ENCODE measurements at regions not wholly inside any gene's neighbourhood (a gene's known extent, or its start where the extent isn't known, plus 50 kb on each side); places are given as distances from the start of the nearest gene placed in this dataset.
"Not testable (repeated sequence)": the region's sequence is repeated elsewhere in the genome, so short reads cannot be mapped to it uniquely, and the experiment has no call there.

DNA sequence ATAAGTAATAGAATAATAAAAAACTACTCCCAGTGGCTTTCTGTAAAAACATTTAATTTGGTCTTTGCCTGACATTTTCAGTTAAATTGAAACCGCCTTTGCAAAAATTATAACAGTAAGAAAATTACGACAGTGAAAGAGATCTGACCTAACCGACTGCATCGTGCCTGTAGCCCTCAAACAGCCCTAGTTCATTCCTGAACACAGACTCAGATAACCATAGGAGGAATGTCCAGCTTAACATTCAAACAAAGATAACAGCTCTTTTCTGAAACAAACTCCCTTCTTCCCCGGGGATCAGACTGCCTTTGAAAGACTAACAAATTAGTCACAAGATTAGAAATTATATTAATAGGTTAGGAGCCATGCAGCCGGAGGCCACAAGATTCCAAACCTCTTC is 252.5 kb upstream of the USP9Y start:
- H3K4me3 Mint-ChIP-seq; H3K36me3 Mint-ChIP-seq (ENCODE audit: low read depth); H3K27me3 Mint-ChIP-seq; H3K9me3 Mint-ChIP-seq; H3K4me1 Mint-ChIP-seq; H3K27ac Mint-ChIP-seq; ATAC-seq (replicated peaks): not testable (repeated sequence)

DNA sequence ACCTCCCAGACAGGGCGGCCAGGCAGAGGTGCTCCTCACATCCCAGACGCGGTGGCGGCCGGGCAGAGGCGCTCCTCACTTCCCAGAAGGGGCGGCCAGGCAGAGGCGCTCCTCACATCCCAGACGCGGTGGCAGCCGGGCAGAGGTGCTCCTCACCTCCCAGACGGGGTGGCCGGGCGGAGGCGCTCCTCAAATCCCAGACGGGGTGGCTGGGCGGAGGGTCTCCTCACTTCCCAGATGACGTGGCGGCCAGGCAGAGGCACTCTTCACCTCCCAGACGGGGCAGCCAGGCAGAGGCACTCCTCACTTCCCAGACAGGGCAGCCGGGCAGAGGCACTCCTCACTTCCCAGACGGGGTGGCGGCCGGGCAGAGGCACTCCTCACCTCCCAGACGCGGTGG is 247.7 kb upstream of the USP9Y start:
- not testable (repeated sequence) for H3K36me3 Mint-ChIP-seq (ENCODE audit: low read depth); H3K9me3 Mint-ChIP-seq; ATAC-seq (replicated peaks); H3K27ac Mint-ChIP-seq; H3K27me3 Mint-ChIP-seq; H3K4me3 Mint-ChIP-seq; H3K4me1 Mint-ChIP-seq

DNA sequence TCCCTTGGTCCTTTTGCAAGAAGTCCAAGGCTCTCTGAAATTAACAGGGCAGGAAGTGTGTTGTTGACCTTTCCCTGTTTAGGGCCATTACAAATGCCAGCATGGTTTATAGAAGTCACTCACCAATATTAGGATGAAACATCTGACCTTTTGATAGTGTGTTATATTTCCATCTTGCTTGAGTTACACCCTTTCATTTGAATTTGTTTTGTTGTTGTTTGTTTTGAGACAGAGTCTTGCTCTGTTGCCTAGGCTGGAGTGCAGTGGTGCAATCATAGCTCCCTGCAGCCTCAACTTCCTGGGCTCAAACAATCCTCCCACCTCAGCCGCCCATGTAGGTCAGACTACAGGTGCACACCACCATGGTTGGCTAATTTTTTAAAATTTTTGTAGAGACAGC is 241.1 kb upstream of the USP9Y start:
- H3K9me3 Mint-ChIP-seq = no peaks in the 10 kb centered on the region
- H3K27ac Mint-ChIP-seq = no peak overlapping the region
- H3K4me3 Mint-ChIP-seq = no peak overlapping the region
- ATAC-seq (replicated peaks) = no peak
- no peaks in the 10 kb centered on the region for H3K27me3 Mint-ChIP-seq
- H3K36me3 Mint-ChIP-seq (ENCODE audit: low read depth) = no peaks in the 10 kb centered on the region
- H3K4me1 Mint-ChIP-seq = no peaks in the 10 kb centered on the region

DNA sequence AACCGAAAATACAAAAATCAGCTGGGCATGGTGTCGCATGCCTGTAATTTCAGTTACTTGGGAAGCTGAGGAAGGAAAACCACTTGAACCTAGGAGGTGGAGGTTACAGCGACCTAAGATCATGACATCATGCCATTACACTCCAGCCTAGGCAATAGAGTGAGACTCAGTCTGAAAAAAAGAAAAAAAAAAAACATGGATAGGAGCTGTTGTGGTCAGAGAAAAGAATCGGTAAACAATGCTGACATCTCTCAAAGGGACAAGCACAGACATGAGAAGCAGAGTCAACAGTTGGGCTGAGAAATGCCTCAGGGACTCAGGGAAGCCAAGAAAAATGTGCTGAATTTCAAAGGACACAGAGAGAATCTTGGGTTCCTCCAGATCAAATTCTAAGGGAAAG is 236.9 kb upstream of the USP9Y start:
- peaks cover 2% of the 10 kb centered on the region for H3K9me3 Mint-ChIP-seq
- peaks cover 2% of the 10 kb centered on the region for H3K4me1 Mint-ChIP-seq
- H3K36me3 Mint-ChIP-seq (ENCODE audit: low read depth) = peaks cover 2% of the 10 kb centered on the region
- H3K4me3 Mint-ChIP-seq = no peak overlapping the region
- H3K27me3 Mint-ChIP-seq = no peaks in the 10 kb centered on the region
- ATAC-seq (replicated peaks) = no peak
- H3K27ac Mint-ChIP-seq = no peak overlapping the region

DNA sequence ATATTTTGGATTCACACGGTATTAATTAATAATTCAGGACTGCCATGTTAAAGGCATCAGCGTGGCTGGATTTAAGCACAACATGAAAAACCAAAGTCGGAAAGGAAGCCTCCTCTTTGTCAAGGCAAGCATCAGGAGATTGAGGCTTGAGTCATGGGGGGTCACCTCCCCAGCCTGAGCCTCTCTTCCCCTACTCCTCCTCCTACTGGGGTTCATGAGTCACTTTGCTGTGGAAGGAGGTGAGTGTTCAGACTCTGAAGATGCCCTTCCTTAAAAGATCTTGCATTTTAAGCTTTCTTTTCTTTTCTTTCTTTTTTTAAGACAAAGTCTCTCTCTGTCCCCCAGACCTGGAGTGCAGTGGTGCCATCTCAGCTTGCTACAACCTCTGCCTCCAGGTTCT is 235.3 kb upstream of the USP9Y start:
- Mint-ChIP-seq H3K27ac (no peak overlapping the region), H3K4me1 (peaks cover 4% of the 10 kb centered on the region), H3K36me3 (ENCODE audit: low read depth) (peaks cover 4% of the 10 kb centered on the region), H3K4me3 (no peak overlapping the region), H3K9me3 (peaks cover 4% of the 10 kb centered on the region), H3K27me3 (no peaks in the 10 kb centered on the region)
- ATAC-seq (replicated peaks) = no peak

DNA sequence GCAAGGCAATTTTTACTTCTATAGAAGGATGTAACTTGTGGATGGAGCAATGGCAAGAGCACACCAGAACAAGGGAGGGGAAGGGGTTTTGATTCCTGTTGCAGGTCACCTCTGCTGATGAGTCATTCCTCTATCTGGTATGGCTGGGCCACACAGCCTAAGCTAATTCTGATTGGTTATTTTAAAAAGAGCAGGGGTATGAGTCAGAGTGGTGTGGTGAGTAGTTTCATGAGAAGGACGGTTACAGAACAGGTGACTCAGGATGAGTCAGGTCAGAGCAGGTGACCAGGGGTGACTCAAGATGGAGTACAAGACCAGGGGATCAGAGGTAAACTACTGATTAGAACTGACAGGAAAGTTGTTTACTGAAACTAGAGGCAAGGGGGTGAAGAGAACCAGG is 231.9 kb upstream of the USP9Y start:
- H3K27ac Mint-ChIP-seq = peak overlapping the region; percentile 73
- H3K9me3 Mint-ChIP-seq = peaks cover 4% of the 10 kb centered on the region
- H3K36me3 Mint-ChIP-seq (ENCODE audit: low read depth) = peaks cover 4% of the 10 kb centered on the region
- H3K27me3 Mint-ChIP-seq = no peaks in the 10 kb centered on the region
- peak overlapping the region; percentile 29 for H3K4me3 Mint-ChIP-seq
- ATAC-seq (replicated peaks) = peak; percentile 96
- peaks cover 4% of the 10 kb centered on the region for H3K4me1 Mint-ChIP-seq

DNA sequence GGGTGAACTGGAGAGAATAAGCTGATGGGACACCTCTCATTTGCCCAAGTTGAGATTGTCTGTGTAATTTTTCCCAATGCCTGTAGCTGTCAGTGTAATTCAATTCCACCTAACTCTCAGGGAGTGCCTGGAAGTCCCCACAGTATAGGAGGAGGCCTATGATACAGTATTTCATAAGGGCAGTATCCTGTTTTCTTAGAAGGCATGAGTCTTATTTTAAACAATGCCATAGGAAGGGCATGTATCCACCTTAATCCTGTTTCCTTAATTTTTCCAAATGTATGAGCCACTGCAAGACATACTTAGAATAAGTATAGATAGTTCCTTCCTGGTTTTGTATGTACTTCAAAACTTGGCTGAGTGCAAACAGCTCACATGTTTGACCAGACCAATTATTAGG is 226.6 kb upstream of the USP9Y start:
- Mint-ChIP-seq H3K4me3 (no peak overlapping the region), H3K4me1 (no peaks in the 10 kb centered on the region), H3K9me3 (no peaks in the 10 kb centered on the region), H3K27ac (no peak overlapping the region), H3K36me3 (ENCODE audit: low read depth) (no peaks in the 10 kb centered on the region), H3K27me3 (no peaks in the 10 kb centered on the region)
- ATAC-seq (replicated peaks) = no peak

DNA sequence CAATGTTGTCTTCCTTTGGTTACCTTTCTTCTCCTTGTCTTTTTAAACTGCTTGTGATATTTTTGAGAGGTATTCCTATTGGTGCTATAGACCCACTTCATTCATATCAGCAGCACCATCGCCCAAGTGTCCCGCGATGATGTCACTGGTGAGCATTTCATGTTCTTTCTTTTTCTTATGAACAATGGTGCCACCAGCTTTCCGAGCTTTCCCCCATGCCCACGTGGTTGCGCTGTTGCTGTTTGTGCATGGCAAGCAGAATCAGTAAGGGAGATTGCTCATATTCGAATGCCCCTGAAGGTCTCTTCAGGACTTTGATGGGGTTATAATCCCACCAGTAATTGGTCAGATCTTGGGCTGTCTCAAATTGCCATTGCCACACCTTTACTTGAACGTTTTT is 221.6 kb upstream of the USP9Y start:
- Mint-ChIP-seq H3K9me3 (no peaks in the 10 kb centered on the region), H3K27me3 (no peaks in the 10 kb centered on the region), H3K27ac (no peak overlapping the region), H3K4me1 (no peaks in the 10 kb centered on the region), H3K4me3 (no peak overlapping the region), H3K36me3 (ENCODE audit: low read depth) (no peaks in the 10 kb centered on the region)
- peak; percentile 54 for ATAC-seq (replicated peaks)

DNA sequence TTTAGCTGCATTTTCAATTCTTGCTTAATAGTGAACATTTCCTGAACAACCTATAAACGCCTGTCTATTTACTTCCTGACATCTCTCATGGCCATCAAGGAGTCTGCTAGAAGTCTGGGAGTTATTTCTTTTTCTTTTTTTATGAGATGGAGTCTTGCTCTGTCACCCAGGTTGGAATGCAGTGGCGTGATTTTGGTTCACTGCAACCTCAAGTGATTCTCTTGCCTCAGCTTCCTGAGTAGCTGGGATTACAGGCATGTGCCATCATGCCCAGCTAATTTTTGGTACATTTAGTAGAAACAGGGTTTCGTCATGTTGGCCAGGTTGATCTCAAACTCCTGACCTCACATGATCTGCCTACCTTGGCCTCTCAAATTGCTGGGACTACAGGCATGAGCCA is 217.6 kb upstream of the USP9Y start:
- ATAC-seq (replicated peaks) = no peak
- Mint-ChIP-seq H3K36me3 (ENCODE audit: low read depth) (no peaks in the 10 kb centered on the region), H3K4me3 (no peak overlapping the region), H3K27me3 (no peaks in the 10 kb centered on the region), H3K27ac (no peak overlapping the region), H3K9me3 (no peaks in the 10 kb centered on the region), H3K4me1 (no peaks in the 10 kb centered on the region)

DNA sequence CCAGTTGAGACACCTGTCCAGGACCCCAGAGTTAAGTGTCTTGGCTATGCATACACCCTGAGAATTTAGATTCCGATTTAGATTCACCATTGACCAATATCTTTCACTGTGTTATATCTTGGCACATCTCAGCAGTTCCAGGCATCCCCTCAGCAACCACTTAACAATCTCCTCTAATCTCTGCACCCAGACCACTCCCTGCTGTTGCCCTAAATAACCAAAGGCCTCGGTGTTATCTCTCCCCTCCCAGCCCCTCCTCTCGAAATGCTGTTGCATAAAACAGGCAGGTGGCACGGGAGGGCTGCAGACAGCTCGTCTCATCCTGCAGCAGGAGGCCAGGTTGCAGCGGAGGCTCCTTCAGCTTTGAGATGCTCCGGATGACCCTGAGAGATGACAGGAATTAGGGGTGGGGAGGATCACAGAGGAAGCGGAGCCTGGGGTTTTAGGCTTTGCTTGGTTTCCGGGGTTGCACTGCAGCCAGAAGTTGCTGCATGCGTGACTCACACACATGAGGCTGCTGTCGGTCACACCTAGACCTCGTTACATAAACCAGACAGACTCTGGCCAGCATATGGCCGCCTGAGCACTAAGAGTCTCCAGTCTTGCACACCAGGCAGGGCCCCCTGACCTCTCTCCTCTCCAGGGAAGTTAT is 210.3 kb upstream of the USP9Y start:
- peak; percentile 31 for ATAC-seq (replicated peaks)
- Mint-ChIP-seq H3K27me3 (no peaks in the 10 kb centered on the region), H3K4me1 (no peaks in the 10 kb centered on the region), H3K27ac (no peak overlapping the region), H3K4me3 (no peak overlapping the region), H3K9me3 (no peaks in the 10 kb centered on the region), H3K36me3 (ENCODE audit: low read depth) (no peaks in the 10 kb centered on the region)

DNA sequence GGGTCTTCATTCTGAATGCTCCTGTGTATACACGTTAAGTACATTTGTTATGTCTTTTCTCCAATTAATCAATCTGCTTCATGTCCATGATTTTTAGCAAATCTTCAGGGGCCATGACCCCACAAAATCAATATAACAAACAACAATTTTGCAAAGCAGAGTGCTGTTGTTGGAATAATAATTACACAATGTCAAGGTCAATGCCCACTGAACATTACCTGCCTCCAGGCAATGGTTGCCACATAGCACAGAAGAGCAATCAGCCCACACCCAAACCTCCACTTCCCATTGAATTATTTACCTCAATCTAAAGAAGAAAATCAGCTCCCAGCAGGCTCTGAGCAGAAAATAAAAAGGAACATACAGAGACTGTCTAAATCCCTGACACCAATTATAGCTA is 208.8 kb upstream of the USP9Y start:
- Mint-ChIP-seq H3K9me3 (no peaks in the 10 kb centered on the region), H3K27ac (no peak overlapping the region), H3K36me3 (ENCODE audit: low read depth) (no peaks in the 10 kb centered on the region), H3K27me3 (no peaks in the 10 kb centered on the region), H3K4me1 (no peaks in the 10 kb centered on the region), H3K4me3 (no peak overlapping the region)
- ATAC-seq (replicated peaks) = no peak

DNA sequence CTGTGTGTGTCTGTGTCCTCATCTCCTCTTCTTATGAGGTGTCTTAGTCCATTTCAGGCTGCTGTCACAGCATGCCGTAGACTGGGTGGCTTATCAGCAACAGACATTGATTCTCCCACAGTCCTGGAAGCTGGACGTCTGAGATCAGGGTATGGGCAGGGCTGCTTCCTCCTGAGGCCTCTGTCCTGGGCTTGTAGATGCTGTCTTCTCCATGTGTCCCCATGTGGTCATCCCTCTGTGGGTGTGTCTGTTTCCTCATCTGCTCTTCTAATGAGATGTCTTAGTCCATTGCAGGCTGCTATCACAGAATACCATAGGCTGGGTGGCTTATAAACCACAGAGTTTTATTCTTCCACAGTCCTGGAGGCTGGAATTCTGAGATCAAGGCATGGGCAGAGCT is 205.0 kb upstream of the USP9Y start:
- H3K27me3 Mint-ChIP-seq = no peaks in the 10 kb centered on the region
- no peaks in the 10 kb centered on the region for H3K9me3 Mint-ChIP-seq
- no peaks in the 10 kb centered on the region for H3K4me1 Mint-ChIP-seq
- H3K4me3 Mint-ChIP-seq = no peak overlapping the region
- ATAC-seq (replicated peaks) = no peak
- no peaks in the 10 kb centered on the region for H3K36me3 Mint-ChIP-seq (ENCODE audit: low read depth)
- no peak overlapping the region for H3K27ac Mint-ChIP-seq

DNA sequence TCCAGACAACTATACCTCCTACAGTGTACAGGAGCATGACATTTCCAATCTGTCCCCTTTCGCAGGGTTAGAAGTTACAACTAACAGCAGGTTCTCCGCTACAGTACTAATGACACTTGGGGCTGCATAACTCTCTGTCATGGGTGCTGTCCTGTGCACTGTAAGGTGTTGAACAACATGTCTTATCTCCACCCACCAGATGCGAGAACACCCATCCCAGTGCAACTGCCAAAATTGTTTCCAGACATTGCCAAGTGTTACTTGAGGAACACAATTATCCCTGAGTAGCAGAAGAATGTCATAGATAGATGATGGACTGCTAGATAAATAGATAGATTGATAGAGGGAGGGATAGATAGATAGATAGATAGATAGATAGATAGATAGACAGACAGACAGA is 200.9 kb upstream of the USP9Y start:
- no peak for ATAC-seq (replicated peaks)
- Mint-ChIP-seq H3K4me1 (no peaks in the 10 kb centered on the region), H3K36me3 (ENCODE audit: low read depth) (no peaks in the 10 kb centered on the region), H3K27me3 (no peaks in the 10 kb centered on the region), H3K9me3 (no peaks in the 10 kb centered on the region), H3K27ac (no peak overlapping the region), H3K4me3 (no peak overlapping the region)

DNA sequence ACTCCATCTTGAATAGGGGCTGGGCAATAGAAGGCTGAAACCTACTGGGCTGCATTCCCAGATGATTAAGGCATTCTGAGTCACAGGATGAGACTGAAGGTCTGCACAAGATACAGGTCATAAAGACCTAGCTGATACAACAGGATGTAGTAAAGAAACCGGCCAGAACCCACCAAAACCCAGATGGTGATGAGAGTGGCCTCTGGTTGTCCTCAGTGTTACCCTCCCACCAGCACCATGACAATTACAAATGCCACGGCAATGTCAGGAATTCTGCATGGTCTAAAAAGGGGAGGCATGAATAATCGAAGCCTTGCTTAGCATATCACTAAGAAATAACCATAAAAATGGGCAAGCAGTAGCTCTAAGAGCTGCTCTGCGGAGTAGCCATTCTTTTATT is 197.0 kb upstream of the USP9Y start:
- not testable (repeated sequence) for H3K27me3 Mint-ChIP-seq; H3K4me1 Mint-ChIP-seq; H3K36me3 Mint-ChIP-seq (ENCODE audit: low read depth); H3K9me3 Mint-ChIP-seq; H3K27ac Mint-ChIP-seq; H3K4me3 Mint-ChIP-seq; ATAC-seq (replicated peaks)

DNA sequence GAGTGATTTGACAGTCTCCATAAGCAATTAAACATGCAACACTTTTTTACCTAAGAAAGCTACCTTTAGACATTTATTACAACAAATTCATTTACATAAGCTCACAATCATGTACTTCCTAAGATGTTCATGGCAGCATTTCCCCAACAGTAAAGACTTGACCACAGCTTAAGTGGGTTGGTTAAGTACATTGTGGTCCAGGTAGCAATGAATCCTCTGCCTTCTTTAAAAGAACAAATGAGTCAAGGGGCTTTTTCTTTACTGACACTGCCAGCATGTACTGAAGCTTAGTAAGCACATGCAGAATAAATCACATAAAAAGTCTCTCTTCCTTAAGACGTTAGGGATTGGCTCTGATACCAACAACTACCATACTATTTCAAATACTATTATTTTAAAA is 183.7 kb upstream of the USP9Y start:
- H3K36me3 Mint-ChIP-seq (ENCODE audit: low read depth) = no peaks in the 10 kb centered on the region
- peaks cover 4% of the 10 kb centered on the region for H3K9me3 Mint-ChIP-seq
- no peaks in the 10 kb centered on the region for H3K4me1 Mint-ChIP-seq
- no peak overlapping the region for H3K27ac Mint-ChIP-seq
- peak; percentile 60 for ATAC-seq (replicated peaks)
- no peaks in the 10 kb centered on the region for H3K27me3 Mint-ChIP-seq
- H3K4me3 Mint-ChIP-seq = no peak overlapping the region

DNA sequence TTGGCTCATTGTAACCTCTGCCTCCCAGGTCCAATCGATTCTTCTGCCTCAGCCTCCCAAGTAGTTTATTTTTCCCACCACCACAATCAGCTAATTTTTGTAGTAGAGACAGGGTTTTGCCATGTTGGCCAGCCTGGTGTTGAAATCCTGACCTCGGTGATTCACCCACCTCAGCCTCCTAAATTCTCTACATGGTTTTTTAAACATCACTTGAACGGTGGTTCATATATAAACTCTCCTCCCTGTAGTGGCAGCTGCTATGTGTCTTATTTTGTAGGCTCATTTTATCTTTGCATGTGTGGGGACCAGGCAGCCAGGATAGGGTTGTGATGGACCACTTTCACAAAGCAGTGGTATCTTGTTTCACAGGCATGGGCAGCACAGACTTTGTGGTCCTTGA is 175.8 kb upstream of the USP9Y start:
- ATAC-seq (replicated peaks) = no peak
- H3K9me3 Mint-ChIP-seq = peaks cover 4% of the 10 kb centered on the region
- no peaks in the 10 kb centered on the region for H3K36me3 Mint-ChIP-seq (ENCODE audit: low read depth)
- no peak overlapping the region for H3K4me3 Mint-ChIP-seq
- no peaks in the 10 kb centered on the region for H3K4me1 Mint-ChIP-seq
- no peak overlapping the region for H3K27ac Mint-ChIP-seq
- H3K27me3 Mint-ChIP-seq = no peaks in the 10 kb centered on the region
